ENCODE measurements at regions not wholly inside any gene's neighbourhood (a gene's known extent, or its start where the extent isn't known, plus 50 kb on each side); places are given as distances from the start of the nearest gene placed in this dataset.

- DNase-seq = no peak
Observed at GRCh38 chr7:112880818-112881418, 90.7 kb upstream of the TMEM168 start.

GRCh38 chr7:112877691-112878460, 87.7 kb upstream of the TMEM168 start:
- no peak for DNase-seq

- no peak for DNase-seq
Observed at GRCh38 chr7:112876877-112877276, 86.7 kb upstream of the TMEM168 start.

GRCh38 chr7:112874909-112875308, 84.7 kb upstream of the TMEM168 start:
- DNase-seq = no peak

- no peak for DNase-seq
Observed at GRCh38 chr7:112873831-112874553, 83.8 kb upstream of the TMEM168 start.

- DNase-seq = no peak
Observed at GRCh38 chr7:112869111-112869774, 79.0 kb upstream of the TMEM168 start.

GRCh38 chr7:112868609-112869008, 78.4 kb upstream of the TMEM168 start:
- no peak for DNase-seq

GRCh38 chr7:112866424-112866823, 76.2 kb upstream of the TMEM168 start:
- peak; percentile 3 for DNase-seq

GRCh38 chr7:112864380-112864779, 74.2 kb upstream of the TMEM168 start:
- no peak for DNase-seq

- no peak for DNase-seq
Observed at GRCh38 chr7:112858838-112859237, 68.6 kb upstream of the TMEM168 start.

- DNase-seq = no peak
Observed at GRCh38 chr7:112855227-112855626, 65.0 kb upstream of the TMEM168 start.

GRCh38 chr7:112854169-112854568, 64.0 kb upstream of the TMEM168 start:
- DNase-seq = no peak

GRCh38 chr7:112853422-112853821, 63.2 kb upstream of the TMEM168 start:
- no peak for DNase-seq

GRCh38 chr7:112843151-112843550, 53.0 kb upstream of the TMEM168 start:
- DNase-seq = no peak

Measured in midbrain (tissue), 1 donor.